ENCODE measurements at regions not wholly inside any gene's neighbourhood (a gene's known extent, or its start where the extent isn't known, plus 50 kb on each side); places are given as distances from the start of the nearest gene placed in this dataset.
"Not testable (repeated sequence)": the region's sequence is repeated elsewhere in the genome, so short reads cannot be mapped to it uniquely, and the experiment has no call there.

DNA sequence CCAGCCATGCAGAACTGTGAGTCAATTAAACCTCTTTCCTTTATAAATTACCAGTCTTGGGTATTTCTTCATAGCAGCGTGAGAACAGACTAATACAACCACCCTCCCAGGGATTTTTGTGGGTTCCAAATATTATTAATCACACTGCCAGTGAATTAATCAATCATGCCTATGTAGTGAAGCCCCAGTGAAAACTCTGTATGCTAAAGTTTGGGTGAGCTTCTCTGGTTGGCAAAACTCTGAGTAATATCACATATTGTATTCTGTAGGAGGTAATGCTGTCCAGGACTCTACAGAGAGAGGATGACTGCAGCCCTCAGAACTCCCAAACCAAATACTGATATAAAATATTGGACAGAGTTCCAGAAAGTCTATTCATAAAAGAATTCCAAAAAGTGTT, 216.9 kb downstream of the RPAP3 start:
- no peak for DNase-seq (ENCODE audit: low spot score)

GRCh38 chr12:47481041-47481440, 224.8 kb downstream of the RPAP3 start:
- DNase-seq (ENCODE audit: low spot score) = no peak

DNA sequence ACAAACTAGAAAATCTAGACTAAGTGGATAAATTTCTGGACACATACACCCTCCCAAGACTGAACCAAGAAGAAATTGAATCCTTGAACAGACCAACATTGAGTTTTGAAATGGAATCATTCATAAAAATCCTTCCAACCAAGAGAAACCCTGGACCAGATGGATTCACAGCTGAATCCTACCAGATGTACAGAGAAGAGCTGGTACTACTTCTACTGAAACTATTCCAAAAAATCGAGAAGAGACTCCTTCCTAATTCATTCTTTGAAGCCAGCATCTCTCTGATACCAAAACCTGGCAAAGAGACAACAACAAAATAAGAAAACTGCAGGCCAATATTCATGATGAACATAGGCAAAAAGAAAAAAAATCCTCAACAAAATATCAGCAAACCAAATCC, 227.4 kb downstream of the RPAP3 start:
- DNase-seq (ENCODE audit: low spot score) = no peak

DNA sequence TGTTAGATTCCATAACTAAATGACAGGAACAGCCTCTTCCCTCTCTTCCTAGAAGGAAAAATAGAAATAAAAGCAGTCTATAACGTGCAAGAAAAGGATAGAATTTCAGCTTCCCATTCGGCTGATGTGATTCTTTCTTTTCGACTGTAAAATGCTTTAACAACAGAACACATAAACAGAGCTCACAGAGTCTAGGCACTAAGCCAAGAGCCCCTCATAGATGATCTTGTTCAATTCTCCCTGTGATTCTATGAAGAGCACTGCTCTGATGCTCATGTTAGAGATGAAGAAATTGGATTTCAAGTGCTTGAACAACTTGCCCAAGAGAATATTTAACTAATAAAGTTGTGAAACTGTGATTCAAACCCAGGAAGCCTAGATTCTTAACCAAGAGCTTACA, 232.7 kb downstream of the RPAP3 start:
- no peak for DNase-seq (ENCODE audit: low spot score)

DNA sequence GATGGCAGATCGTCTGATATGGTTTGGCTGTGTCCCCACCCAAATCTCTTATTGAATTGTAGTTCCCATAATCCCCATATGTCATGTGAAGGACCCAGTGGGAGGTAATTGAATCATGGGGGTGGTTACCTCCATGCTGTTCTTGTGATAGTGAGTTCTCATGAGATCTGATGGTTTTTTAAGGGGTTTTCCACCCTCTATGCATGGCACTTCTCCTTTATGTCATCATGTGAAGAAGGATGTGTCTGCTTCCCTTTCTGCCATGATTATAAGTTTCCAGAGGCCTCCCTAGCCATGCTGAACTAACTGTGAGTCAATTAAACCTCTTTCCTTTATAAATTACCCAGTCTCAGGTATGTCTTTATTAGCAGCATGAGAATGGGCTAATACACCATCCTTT, 235.5 kb downstream of the RPAP3 start:
- not testable (repeated sequence) for DNase-seq (ENCODE audit: low spot score)

DNA sequence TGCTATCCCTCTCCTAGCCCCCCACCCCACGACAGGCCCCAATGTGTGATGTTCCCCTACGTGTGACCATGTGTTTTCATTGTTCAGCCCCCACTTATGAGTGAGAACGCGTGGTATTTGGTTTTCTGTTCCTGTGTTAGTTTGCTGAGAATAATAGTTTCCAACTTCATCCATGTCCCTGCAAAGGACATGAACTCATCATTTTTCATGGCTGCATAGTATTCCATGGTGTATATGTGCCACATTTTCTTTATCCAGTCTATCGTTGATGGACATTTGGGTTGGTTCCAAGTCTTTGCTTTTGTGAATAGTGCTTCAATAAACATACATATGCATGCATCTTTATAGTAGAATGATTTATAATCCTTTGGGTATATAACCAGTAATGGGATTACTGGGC, 241.9 kb downstream of the RPAP3 start:
- DNase-seq (ENCODE audit: low spot score) = not testable (repeated sequence)

- no peak for DNase-seq (ENCODE audit: low spot score)
These were observed 247.6 kb downstream of the RPAP3 start for GRCh38 chr12:47458279-47458678.

- no peak for DNase-seq (ENCODE audit: low spot score)
These were observed 256.0 kb downstream of the RPAP3 start for GRCh38 chr12:47449797-47450196.

- DNase-seq (ENCODE audit: low spot score) = no peak
These were observed 263.5 kb downstream of the RPAP3 start for GRCh38 chr12:47442310-47442709.

DNA sequence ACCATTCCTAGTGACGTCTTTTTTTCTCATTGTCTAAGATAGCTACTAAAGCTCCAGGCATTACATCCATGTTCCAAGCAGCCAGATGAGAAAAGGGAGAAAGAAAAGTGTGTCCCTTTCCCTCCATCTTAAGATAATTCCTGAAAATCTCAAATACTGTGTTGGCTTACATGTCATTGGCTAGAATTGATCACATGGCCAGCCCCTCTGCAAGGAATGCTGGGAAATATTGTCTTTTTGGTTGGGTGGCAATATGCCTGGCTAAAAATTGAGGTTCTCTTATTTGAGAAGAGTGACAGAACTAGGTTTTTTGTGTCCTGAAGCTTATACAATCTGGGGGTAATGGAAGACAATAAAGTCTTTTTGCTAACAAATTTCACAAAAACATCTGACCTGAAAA, 264.3 kb downstream of the RPAP3 start:
- no peak for DNase-seq (ENCODE audit: low spot score)

DNA sequence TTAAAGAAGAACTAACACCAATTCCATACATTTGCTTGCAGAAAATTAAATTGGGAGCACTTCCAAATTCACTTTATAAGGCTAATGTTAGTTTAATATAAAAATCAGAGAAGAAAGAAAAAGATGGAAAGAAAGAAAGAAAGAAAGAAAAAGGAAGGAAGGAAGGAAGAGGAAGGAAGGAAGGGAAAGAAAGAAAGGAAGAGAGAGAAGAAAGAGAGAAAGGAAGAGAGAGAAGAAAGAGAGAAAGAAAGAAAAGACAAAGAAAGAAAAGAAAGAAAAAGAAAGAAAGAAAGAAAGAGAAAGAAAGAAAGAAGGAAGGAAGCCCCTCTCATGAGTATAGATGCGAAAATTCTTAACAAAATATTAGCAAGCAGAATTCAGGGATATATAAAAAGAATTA, 267.7 kb downstream of the RPAP3 start:
- DNase-seq (ENCODE audit: low spot score) = no peak

GRCh38 chr12:47437570-47437969, 268.3 kb downstream of the RPAP3 start:
- no peak for DNase-seq (ENCODE audit: low spot score)

DNA sequence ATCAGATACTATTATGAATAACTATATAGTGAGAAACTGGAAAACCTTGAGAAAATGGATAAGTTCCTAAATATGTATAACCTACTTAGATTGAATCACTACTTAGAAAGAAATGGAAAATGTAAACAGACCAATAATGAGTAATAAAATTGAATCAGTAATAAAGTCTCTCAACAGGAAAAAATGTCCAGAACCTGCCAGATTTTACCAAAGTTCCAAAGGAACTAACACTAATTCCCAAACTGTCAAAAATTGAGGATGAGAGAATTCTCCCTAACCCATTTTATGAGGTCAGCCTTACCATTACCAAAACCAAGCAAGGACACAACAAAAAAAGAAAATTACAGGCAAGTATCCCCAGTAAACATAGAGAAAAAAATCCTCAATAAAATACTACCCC, 272.0 kb downstream of the RPAP3 start:
- no peak for DNase-seq (ENCODE audit: low spot score)

DNA sequence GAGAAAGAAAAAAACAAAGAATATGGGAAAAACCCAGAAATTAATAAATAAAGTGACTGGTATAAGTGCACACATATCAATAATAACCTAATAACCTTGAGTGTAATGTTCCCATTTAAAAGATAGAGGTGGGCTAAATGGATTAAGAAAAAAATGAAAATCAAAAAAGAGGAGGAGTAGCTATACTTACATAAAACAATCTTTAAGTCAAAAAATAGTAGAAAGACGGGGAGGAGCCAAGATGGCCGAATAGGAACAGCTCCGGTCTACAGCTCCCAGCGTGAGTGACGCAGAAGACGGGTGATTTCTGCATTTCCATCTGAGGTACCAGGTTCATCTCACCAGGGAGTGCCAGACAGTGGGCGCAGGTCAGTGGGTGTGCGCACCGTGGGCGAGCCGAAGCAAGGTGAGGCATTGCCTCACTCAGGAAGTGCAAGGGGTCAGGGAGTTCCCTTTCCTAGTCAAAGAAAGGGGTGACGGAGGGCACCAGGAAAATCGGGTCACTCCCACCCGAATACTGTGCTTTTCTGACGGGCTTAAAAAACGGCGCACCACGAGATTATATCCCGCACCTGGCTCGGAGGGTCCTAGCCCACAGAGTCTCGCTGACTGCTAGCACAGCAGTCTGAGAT, 279.0 kb downstream of the RPAP3 start:
- DNase-seq (ENCODE audit: low spot score) = not testable (repeated sequence)

- no peak for DNase-seq (ENCODE audit: low spot score)
These were observed 283.2 kb downstream of the RPAP3 start for GRCh38 chr12:47422611-47423010.

DNA sequence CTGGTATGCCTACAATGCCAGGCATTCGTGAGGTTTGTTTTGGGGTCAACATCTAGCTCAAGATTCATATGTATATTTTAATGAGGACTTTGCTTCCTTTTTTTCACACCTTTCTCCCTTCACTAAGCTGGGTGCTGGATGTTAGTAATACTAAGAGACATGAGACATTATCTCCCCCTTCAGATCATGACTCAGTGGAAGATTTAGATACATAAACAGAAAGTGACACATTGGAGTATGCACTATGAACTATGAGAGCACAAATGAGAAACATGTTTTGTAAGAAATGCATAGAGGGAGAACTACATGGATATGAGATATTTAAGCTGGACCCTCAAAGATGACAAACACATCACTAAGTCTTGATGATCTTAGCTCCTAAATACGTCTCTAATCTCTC, 286.3 kb downstream of the RPAP3 start:
- no peak for DNase-seq (ENCODE audit: low spot score)

DNA sequence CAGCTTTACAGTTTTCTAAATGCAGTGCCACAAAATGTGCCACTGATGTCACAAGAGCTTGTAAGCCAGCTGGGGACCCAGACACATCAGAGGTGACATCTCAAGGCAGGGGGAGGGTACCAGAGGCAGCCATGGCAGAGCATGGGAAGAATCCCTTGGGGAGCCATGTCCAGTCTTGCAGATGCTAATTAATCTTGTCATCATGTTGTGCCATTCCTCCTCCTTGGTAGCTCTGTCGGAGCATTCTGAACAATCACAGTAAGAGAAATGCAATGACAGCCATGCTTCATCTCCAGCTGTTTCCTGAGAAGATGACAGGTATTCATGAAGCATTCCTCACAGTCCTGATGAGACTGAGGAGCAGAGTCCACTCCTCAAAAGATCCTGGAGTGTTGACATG, 287.9 kb downstream of the RPAP3 start:
- DNase-seq (ENCODE audit: low spot score) = no peak

DNA sequence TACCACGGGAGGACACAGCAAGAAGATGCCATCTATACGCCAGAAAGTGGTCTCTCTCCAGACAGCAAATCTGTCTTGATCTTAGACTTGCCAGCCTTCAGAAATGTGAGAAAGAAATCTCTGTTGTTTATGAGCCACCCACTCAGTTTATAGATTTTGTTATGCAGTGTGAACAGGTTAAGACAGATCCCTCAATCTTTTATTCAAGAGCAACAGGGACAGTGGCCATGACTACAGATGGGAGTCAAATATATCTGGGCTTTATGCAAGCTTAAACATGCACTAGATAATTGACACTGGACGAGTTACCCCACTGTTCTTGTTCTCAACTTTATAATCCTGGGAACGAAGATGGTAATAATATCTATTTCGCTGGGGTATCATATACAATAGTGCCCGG, 288.7 kb downstream of the RPAP3 start:
- DNase-seq (ENCODE audit: low spot score) = no peak

DNA sequence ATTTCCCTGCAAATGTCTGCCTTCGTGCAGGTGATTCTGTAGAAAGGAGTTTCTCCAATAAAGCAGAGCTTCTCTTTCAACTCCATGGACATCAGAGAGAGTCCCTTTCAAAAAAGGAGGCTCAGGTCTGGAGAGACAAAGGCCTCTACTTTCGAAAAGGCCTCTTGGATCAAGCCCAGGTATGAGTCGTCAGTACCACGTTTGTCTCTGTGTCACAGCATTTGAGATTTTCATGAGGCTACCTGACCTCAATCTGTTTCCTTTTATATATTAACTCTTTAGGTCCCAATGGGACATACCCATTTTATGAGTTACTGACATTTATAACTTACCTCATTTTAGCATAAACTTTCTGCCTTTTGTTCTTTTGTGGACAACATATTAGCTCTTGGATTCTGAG, 290.8 kb downstream of the RPAP3 start:
- no peak for DNase-seq (ENCODE audit: low spot score)

DNA sequence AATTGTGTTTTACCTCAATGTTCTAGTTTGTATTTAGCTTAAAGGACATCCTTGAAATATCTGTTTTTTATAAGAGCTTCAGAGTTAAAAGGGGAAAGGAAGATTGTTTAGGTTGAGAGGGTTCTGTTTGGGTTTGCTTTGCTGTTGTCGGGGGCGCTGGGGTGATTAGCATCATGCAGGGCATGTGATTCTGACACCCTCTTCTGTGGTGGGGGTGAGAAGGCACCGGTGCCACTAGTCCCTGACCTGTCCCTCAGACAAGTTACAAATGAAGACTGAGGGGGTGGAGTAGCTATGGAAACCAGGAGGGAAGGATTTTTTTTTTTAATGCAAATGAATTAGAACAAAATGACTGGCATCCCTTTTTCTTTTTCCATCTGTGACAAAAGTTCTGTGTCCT, 291.3 kb downstream of the RPAP3 start:
- no peak for DNase-seq (ENCODE audit: low spot score)

GRCh38 chr12:47413806-47414205, 292.0 kb downstream of the RPAP3 start:
- no peak for DNase-seq (ENCODE audit: low spot score)

GRCh38 chr12:47412601-47413236, 293.1 kb downstream of the RPAP3 start:
- DNase-seq (ENCODE audit: low spot score) = no peak

DNA sequence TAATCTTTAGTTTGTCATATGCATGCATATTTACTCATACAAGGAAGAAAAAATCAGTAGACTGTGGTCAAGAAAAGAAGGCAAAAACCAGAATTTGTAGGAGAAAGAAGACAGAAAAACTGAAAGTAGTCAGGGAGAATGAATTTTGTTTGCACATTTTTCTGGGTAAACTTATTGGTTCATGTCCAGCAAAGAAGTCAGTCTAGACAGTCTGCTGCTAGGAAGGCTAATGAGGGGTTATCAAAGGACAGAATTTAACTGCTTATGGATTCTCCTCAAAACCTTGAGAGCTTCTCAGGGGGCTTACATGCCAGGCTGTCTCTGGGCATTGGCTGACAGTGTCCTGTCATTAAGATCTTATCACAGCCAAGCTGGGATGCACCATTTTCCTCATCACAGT, 293.9 kb downstream of the RPAP3 start:
- no peak for DNase-seq (ENCODE audit: low spot score)

- no peak for DNase-seq (ENCODE audit: low spot score)
These were observed 295.0 kb downstream of the RPAP3 start for GRCh38 chr12:47410862-47411261.
